A549 (cell line): ENCODE measurements at regions not wholly inside any gene's neighbourhood (a gene's known extent, or its start where the extent isn't known, plus 50 kb on each side); places are given as distances from the start of the nearest gene placed in this dataset.

Experiments
- CEBPB ChIP-seq, 2 experiments: fragments of >200 bp in 1 of 2; sonication (Bioruptor Twin) in 1 of 2; formaldehyde crosslinking in 1 of 2; IDR thresholded peaks; 2 replicates each; pipeline ENCODE4 v1.6.1; 2012 to 2016
- CHD2 ChIP-seq: fragments of 150-350 bp; IDR thresholded peaks from 2 replicates; pipeline ENCODE4 v1.6.1; 2014; ENCODE audit warnings: low read length; ENCODE audit not compliant: partially characterized antibody
- CTCF ChIP-seq: fragments of >200 bp; sonication (Bioruptor Twin); formaldehyde crosslinking; IDR thresholded peaks from 3 replicates; pipeline ENCODE4 v1.5.1; 2016
- EP300 ChIP-seq, 2 experiments: fragments of >200 bp; sonication (Bioruptor Twin); formaldehyde crosslinking; IDR thresholded peaks; 2 replicates in 1 of 2; 3 replicates in 1 of 2; pipeline ENCODE4 v1.6.1; 2016 to 2017
- JUN ChIP-seq, 2 experiments: fragments of >200 bp; sonication (Bioruptor Twin); formaldehyde crosslinking; IDR thresholded peaks; 2 replicates in 1 of 2; 3 replicates in 1 of 2; pipeline ENCODE4 v1.6.1; 2016 to 2017
- MAFK ChIP-seq: fragments of 450-650 bp; IDR thresholded peaks from 2 replicates; pipeline ENCODE4 v1.6.1; 2014; ENCODE audit not compliant: partially characterized antibody
- NPAS2 ChIP-seq: fragments of 250-450 bp; sonication (Bioruptor Pico); IDR thresholded peaks from 2 replicates; pipeline ENCODE4 v1.8.0; 2022; ENCODE audit warnings: mild to moderate bottlenecking, moderate library complexity, borderline replicate concordance
- PBX3 ChIP-seq: IDR thresholded peaks from 2 replicates; pipeline ENCODE4 v1.6.1; 2012
- POLR2A ChIP-seq: IDR thresholded peaks from 2 replicates; pipeline ENCODE4 v1.6.1; 2012; ENCODE audit warnings: mild to moderate bottlenecking, low read length
- RFX5 ChIP-seq: fragments of 450-650 bp; IDR thresholded peaks from 2 replicates; pipeline ENCODE4 v1.7.1; 2014; ENCODE audit warnings: antibody characterized with exemption, mild to moderate bottlenecking, moderate library complexity
- RNF2 ChIP-seq: fragments of 200-600 bp; sonication (generic); IDR thresholded peaks from 2 replicates; pipeline ENCODE4 v1.6.1; 2016; ENCODE audit warnings: low read depth, mild to moderate bottlenecking, antibody characterized with exemption, moderate library complexity, borderline replicate concordance
- SMC3 ChIP-seq: fragments of >200 bp; sonication (Bioruptor Twin); formaldehyde crosslinking; IDR thresholded peaks from 3 replicates; pipeline ENCODE4 v1.6.1; 2018; ENCODE audit warnings: inconsistent platforms
- USF2 ChIP-seq: fragments of 450-650 bp; IDR thresholded peaks from 2 replicates; pipeline ENCODE4 v1.6.1; 2014; ENCODE audit warnings: antibody characterized with exemption
- TF ChIP-seq, protein P1 (sequence below): IDR thresholded peaks from 2 replicates; pipeline ENCODE4 v1.6.1; 2012

GRCh38 chr2:147614471-147614870, 230.4 kb upstream of the ACVR2A start:
- TF ChIP-seq CTCF = no peak
- no peak for TF ChIP-seq CHD2
- TF ChIP-seq POLR2A = no peak
- no peak for TF ChIP-seq PBX3
- TF ChIP-seq RNF2 = no peak
- TF ChIP-seq, protein P1, sequence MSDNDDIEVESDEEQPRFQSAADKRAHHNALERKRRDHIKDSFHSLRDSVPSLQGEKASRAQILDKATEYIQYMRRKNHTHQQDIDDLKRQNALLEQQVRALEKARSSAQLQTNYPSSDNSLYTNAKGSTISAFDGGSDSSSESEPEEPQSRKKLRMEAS = no peak
- no peak for TF ChIP-seq SMC3
- no peak for TF ChIP-seq MAFK
- TF ChIP-seq JUN (IDR thresholded peaks at IDR 0.05) = no peak
- TF ChIP-seq USF2 = no peak
- no peak for TF ChIP-seq NPAS2 (CRISPR knock-in tag)
- no peak for TF ChIP-seq RFX5
- no peak for TF ChIP-seq EP300 (IDR thresholded peaks at IDR 0.05)
- TF ChIP-seq CEBPB (IDR thresholded peaks at IDR 0.05) = no peak
